Activated CD8-positive, alpha-beta T cell treated with anti-CD3 and anti-CD28 coated beads for 36 hours (primary cell): ENCODE measurements at regions not wholly inside any gene's neighbourhood (a gene's known extent, or its start where the extent isn't known, plus 50 kb on each side); places are given as distances from the start of the nearest gene placed in this dataset.
"Not testable (repeated sequence)": the region's sequence is repeated elsewhere in the genome, so short reads cannot be mapped to it uniquely, and the experiment has no call there.

Source experiments
- ATAC-seq: fragments of 200-7000 bp; cut with Tn5 transposase; one replicate; pipeline ENCODE4 v1.10.0; 2021; ENCODE audit warnings: mild to moderate bottlenecking, moderate library complexity
- CTCF ChIA-PET: fragments of 350-600 bp; sonication (Branson Sonifier 250); formaldehyde crosslinking; loops from one replicate; lab custom pipeline; 2021; ENCODE audit warnings: antibody characterized with exemption; lab: Charles Lee
- POLR2A ChIA-PET: fragments of 350-600 bp; sonication (Branson Sonifier 250); formaldehyde crosslinking; loops from one replicate; lab custom pipeline; 2021; ENCODE audit warnings: antibody characterized with exemption; lab: Charles Lee
- DNase-seq: peaks from one replicate; pipeline ENCODE4 v3.0.0-alpha.2; 2020
- H3K27ac Mint-ChIP-seq: one replicate; pipeline ENCODE4 v1.8.0; 2021; ENCODE audit warnings: mild to moderate bottlenecking, mixed read lengths
- H3K27me3 Mint-ChIP-seq: one replicate; pipeline ENCODE4 v1.8.0; 2021; ENCODE audit warnings: mixed read lengths
- H3K36me3 Mint-ChIP-seq: one replicate; pipeline ENCODE4 v1.8.0; 2021; ENCODE audit warnings: low read depth, mixed read lengths
- H3K4me1 Mint-ChIP-seq: one replicate; pipeline ENCODE4 v1.8.0; 2021; ENCODE audit warnings: low read depth, mixed read lengths
- H3K4me3 Mint-ChIP-seq: one replicate; pipeline ENCODE4 v1.8.0; 2021; ENCODE audit warnings: mild to moderate bottlenecking, moderate library complexity, mixed read lengths
- H3K9me3 Mint-ChIP-seq: one replicate; pipeline ENCODE4 v1.8.0; 2021; ENCODE audit warnings: mixed read lengths
- intact Hi-C: fragments of 100-400 bp; cut with micrococcal nuclease; formaldehyde crosslinking; loops from one replicate; pipeline ENCODE4 v1.10.0; 2022
- TF ChIP-seq, protein P1 (sequence below): fragments of 200-600 bp; IDR thresholded peaks from one replicate; pipeline ENCODE4 v1.8.0; 2022; ENCODE audit warnings: antibody characterized with exemption, mild to moderate bottlenecking

GRCh38 chr3:198158007-198158406, 198.0 kb downstream of the LMLN start:
- intact Hi-C loops, DNase-seq, H3K27ac Mint-ChIP-seq, CTCF ChIA-PET, H3K27me3 Mint-ChIP-seq, H3K9me3 Mint-ChIP-seq, H3K36me3 Mint-ChIP-seq, H3K4me1 Mint-ChIP-seq, ATAC-seq, POLR2A ChIA-PET: not testable (repeated sequence)
- H3K4me3 Mint-ChIP-seq: peak overlapping the region; percentile 32

DNA sequence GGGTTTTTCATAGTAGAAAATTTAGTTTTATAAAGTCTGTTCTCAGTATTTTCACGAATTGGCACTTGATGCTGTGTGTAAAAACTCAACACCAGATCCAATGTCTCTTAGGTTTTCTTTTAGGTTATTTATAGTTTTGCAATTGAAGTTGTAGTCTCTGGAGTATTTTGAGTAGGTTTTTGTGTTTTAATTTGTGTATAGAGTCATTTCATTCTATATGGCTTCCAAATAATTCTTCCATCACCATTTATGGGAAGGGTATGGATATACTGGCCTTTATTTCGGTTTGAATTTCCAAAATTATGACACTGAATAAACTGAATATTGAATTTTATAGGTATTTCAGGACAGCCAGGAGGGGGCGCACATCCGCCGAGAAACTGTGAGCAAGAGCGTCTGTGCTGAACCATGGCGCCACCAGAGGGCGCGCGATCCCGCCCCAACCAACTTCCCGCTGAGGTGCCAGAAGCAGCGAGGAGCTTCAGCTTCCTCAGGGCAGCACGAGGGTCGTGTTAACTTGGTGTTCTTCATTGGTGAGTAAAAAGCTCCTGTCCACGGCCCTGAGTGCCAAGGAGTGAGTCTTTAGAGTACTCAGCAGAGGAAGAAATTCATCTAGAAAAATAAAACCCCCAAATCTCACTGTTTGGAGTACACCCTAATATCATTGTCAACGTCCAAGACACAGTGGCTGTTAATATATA, 207.5 kb downstream of the LMLN start:
- POLR2A ChIA-PET, H3K4me3 Mint-ChIP-seq, H3K27ac Mint-ChIP-seq, H3K27me3 Mint-ChIP-seq, H3K36me3 Mint-ChIP-seq, intact Hi-C loops, H3K9me3 Mint-ChIP-seq, ATAC-seq, H3K4me1 Mint-ChIP-seq, CTCF ChIA-PET: not testable (repeated sequence)
- TF ChIP-seq, protein P1, sequence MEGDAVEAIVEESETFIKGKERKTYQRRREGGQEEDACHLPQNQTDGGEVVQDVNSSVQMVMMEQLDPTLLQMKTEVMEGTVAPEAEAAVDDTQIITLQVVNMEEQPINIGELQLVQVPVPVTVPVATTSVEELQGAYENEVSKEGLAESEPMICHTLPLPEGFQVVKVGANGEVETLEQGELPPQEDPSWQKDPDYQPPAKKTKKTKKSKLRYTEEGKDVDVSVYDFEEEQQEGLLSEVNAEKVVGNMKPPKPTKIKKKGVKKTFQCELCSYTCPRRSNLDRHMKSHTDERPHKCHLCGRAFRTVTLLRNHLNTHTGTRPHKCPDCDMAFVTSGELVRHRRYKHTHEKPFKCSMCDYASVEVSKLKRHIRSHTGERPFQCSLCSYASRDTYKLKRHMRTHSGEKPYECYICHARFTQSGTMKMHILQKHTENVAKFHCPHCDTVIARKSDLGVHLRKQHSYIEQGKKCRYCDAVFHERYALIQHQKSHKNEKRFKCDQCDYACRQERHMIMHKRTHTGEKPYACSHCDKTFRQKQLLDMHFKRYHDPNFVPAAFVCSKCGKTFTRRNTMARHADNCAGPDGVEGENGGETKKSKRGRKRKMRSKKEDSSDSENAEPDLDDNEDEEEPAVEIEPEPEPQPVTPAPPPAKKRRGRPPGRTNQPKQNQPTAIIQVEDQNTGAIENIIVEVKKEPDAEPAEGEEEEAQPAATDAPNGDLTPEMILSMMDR: peak; percentile 64
- peak; percentile 73 for DNase-seq

DNA sequence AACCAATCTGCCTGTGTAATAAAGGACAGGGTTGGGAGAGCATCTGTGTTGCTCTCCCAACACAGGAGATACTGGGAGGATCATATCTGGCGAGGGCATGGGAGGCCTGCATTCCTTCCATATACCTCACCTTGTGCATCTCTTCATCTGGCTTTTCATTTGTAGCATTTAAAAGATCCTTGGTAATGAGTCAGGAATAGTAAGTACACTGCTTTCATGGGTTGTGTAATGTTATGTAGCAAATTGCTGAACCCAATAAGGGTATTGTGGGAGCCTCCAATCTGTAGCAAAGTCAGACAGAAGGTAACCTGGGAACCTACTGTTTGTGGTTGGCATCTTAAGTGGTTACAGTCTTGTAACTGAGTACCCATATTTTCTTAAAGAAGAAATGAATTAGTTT, 210.8 kb downstream of the LMLN start:
- intact Hi-C loops, H3K4me3 Mint-ChIP-seq, H3K4me1 Mint-ChIP-seq, H3K9me3 Mint-ChIP-seq, DNase-seq, CTCF ChIA-PET, POLR2A ChIA-PET, ATAC-seq, H3K36me3 Mint-ChIP-seq, H3K27ac Mint-ChIP-seq, H3K27me3 Mint-ChIP-seq: not testable (repeated sequence)

- ATAC-seq, H3K27me3 Mint-ChIP-seq, DNase-seq, CTCF ChIA-PET, H3K36me3 Mint-ChIP-seq, intact Hi-C loops, H3K9me3 Mint-ChIP-seq, H3K4me3 Mint-ChIP-seq, H3K27ac Mint-ChIP-seq, H3K4me1 Mint-ChIP-seq, POLR2A ChIA-PET: not testable (repeated sequence)
These were observed 213.1 kb downstream of the LMLN start for GRCh38 chr3:198173080-198173479.

DNA sequence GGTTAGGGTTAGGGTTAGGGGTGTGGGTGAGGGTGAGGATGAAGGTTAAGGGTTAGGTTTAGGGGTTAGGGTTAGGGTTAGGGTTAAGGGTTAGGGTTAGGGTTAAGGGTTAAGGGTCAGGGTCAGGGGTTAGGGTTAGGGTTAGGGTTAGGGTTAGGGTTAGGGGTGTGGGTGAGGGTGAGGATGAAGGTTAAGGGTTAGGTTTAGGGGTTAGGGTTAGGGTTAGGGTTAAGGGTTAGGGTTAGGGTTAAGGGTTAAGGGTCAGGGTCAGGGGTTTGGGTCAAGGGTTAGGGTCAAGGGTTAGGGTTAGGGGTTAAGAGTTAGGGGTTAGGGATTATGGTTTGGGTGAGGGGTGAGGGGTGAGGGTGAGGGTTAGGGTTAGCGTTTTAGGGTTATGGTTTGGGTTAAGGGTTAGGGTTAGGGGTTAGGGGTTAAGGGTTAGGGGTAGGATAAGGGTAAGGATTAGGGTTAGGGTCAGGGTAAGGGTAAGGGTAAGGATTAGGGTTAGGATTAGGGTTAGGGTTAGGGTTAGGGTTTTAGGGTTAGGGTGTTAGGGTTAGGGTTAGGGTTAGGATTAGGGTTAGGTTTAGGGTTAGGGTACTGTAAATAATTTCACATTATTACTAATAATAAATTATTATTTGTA, 214.0 kb downstream of the LMLN start:
- H3K4me1 Mint-ChIP-seq, CTCF ChIA-PET, POLR2A ChIA-PET, H3K27me3 Mint-ChIP-seq, intact Hi-C loops, H3K27ac Mint-ChIP-seq, H3K4me3 Mint-ChIP-seq, ATAC-seq, DNase-seq, H3K36me3 Mint-ChIP-seq, H3K9me3 Mint-ChIP-seq: not testable (repeated sequence)
